HG02840 (cell line): ENCODE measurements at regions not wholly inside any gene's neighbourhood (a gene's known extent, or its start where the extent isn't known, plus 50 kb on each side); places are given as distances from the start of the nearest gene placed in this dataset.
"Not testable (repeated sequence)": the region's sequence is repeated elsewhere in the genome, so short reads cannot be mapped to it uniquely, and the experiment has no call there.

Source experiments
- ATAC-seq: cut with Tn5 transposase; IDR thresholded peaks from one replicate; pipeline ENCODE4 v1.9.1; 2021; ENCODE audit warnings: mild to moderate bottlenecking, moderate library complexity, moderate number of reproducible peaks; ENCODE audit not compliant: unreplicated experiment, low FRiP score

GRCh38 chr9:26132746-26133312 lies 454.6 kb upstream of the TUSC1 start:
- ATAC-seq = no peak

- ATAC-seq = no peak
These were observed 453.6 kb upstream of the TUSC1 start for GRCh38 chr9:26131886-26132285.

GRCh38 chr9:26129217-26129616 lies 451.0 kb upstream of the TUSC1 start:
- ATAC-seq = no peak

- no peak for ATAC-seq
These were observed 447.4 kb upstream of the TUSC1 start for GRCh38 chr9:26125693-26126092.

DNA sequence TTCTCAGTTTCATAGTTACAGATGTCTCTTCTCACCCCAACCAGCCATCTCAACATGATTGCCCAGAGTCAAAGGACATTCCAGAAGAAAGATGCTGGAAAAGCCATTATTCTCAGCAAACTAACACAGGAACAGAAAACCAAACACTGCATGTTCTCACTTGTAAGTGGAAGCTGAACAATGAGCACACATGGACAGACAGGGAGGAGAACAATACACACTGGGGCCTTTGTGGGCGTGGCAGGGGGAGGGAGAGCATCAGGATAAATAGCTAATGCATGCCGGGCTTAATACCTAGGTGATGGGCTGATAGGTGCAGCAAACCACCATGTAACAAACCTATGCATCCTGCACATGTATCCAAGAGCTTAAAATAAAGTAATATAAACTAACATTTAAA lies 437.8 kb upstream of the TUSC1 start:
- ATAC-seq = not testable (repeated sequence)

- no peak for ATAC-seq
These were observed 434.5 kb upstream of the TUSC1 start for GRCh38 chr9:26112724-26113123.

- no peak for ATAC-seq
These were observed 408.2 kb upstream of the TUSC1 start for GRCh38 chr9:26086396-26086795.

DNA sequence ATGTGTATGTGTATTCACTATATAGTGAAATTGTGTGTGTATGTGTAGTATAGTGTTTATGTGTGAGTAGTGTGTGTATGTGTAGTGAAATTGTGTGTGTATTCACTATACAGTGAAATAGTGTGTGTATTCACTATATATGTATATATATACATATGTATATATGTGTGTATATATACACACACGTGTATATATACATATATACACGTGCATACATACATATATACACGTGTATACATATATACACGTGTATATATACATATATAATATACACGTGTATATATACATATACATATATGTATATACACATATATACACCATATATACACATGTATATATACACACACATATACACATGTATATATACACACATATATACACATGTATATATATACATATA lies 403.6 kb upstream of the TUSC1 start:
- ATAC-seq = no peak

GRCh38 chr9:26078706-26079105 lies 400.5 kb upstream of the TUSC1 start:
- no peak for ATAC-seq

GRCh38 chr9:26077860-26078259 lies 399.6 kb upstream of the TUSC1 start:
- ATAC-seq = no peak

GRCh38 chr9:26067608-26068007 lies 389.4 kb upstream of the TUSC1 start:
- no peak for ATAC-seq

DNA sequence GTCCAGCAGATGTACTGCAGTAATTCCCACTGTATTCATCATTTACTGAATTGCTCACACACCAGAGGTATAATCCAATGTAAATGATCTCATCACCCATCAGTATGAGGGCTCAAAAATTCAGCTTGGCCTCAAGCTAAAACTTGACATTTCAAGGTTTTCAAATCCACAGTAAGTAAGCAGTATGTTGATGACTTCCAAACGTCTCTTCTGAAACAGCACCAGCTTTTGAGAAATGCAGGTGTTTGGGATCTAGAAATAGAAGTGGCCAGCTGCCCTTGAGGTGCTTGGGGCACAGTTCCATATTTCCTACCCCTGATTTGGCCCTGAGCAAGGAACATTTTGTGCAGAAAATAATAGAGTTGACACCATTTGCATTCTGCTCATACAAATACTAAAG lies 388.0 kb upstream of the TUSC1 start:
- ATAC-seq = no peak

GRCh38 chr9:26061948-26062575 lies 383.8 kb upstream of the TUSC1 start:
- no peak for ATAC-seq

GRCh38 chr9:26058111-26058895 lies 380.1 kb upstream of the TUSC1 start:
- no peak for ATAC-seq

- ATAC-seq = no peak
These were observed 378.8 kb upstream of the TUSC1 start for GRCh38 chr9:26057050-26057449.

DNA sequence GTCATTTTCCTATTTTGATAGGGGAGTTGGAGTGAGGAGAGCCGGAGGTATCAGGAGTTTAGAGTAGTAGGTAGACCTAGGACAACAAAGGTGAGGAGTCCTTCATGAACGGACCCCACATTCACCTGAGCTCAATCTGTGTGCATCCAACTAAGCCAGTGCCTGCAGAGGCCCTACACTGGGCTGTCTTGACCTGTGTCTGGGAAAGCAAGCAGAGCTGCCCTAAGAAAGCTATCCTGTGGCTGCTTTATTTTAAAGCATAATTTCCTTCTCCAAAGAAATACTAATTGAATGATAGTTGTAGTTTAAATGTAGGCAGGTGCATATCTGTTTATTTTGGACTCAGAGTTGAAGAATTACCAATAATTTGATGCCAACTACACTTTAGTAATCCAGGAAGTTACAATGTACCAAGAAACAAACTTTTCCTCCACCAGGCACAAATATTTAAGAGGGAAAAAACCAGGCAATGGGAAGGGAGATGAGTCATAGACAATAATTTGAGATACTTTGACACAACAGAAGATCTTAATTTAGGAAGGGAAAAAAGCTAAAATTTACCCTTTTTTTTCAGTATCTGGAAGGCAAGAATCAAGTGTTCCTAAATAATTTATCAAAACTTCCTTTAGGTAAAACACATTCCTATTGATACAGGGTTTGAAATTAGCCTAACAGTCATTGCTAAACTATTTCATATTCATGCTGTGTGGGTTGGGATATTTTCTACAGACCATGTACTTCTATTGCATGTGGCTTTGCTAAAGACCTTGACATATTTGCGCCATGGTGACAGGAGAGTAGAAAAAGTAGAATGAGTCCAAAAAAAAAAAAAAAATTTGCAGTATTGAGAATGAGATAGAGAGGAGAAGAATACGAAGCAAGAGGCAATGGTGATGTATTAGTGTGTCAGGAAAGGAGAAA lies 376.6 kb upstream of the TUSC1 start:
- no peak for ATAC-seq

DNA sequence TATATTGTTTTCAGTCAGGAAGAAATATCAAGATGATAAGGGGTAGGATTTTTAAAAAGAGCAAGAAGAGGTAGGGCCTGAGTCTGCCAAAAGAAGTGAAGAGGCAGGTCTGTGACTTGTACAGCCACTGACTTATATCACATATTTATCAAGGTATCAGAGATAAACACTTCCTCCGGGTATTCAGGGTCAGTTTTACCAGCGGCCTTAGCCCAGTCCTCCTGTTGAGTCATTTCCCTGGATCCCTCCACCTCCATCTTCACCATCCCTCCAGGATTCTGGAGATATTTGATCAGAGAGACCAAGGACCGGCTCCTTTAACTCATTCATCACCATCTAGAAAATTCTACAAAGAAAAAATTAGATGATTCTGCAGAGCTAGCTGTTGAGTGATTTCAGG lies 375.7 kb upstream of the TUSC1 start:
- no peak for ATAC-seq

GRCh38 chr9:26043431-26043830 lies 365.2 kb upstream of the TUSC1 start:
- ATAC-seq = no peak

GRCh38 chr9:26034786-26035185 lies 356.5 kb upstream of the TUSC1 start:
- no peak for ATAC-seq

- ATAC-seq = no peak
These were observed 355.1 kb upstream of the TUSC1 start for GRCh38 chr9:26033336-26033735.
